Peyer's patch (tissue), 4 donors: ENCODE measurements at regions not wholly inside any gene's neighbourhood (a gene's known extent, or its start where the extent isn't known, plus 50 kb on each side); places are given as distances from the start of the nearest gene placed in this dataset.

Experiments
- DNase-seq, 3 donors: peaks; one replicate each; pipeline ENCODE4 v3.0.0-alpha.2; 2017 to 2019
- H3K27ac ChIP-seq, 4 donors: fragments of 200-600 bp; sonication (generic); one replicate each; pipeline ENCODE4 v1.5.1; 2016 to 2019
- H3K27me3 ChIP-seq, 2 donors: fragments of 200-600 bp; sonication (generic); one replicate each; pipeline ENCODE4 v1.5.1; 2019
- H3K36me3 ChIP-seq, 3 donors: fragments of 200-600 bp; sonication (generic); one replicate each; pipeline ENCODE4 v1.5.1; 2016 to 2019
- H3K4me1 ChIP-seq, 4 donors: fragments of 200-600 bp; sonication (generic); one replicate each; pipeline ENCODE4 v1.5.1; 2016 to 2019
- H3K4me3 ChIP-seq, 4 donors: fragments of 200-600 bp; sonication (generic); 1 replicate in 3 of 4; 2 replicates in 1 of 4; pipeline ENCODE4 v1.5.1; 2016 to 2019; ENCODE audit warnings: mild to moderate bottlenecking in 1 of 4
- H3K9me3 ChIP-seq, 4 donors: fragments of 200-600 bp; sonication (generic); one replicate each; pipeline ENCODE4 v1.5.1; 2016 to 2019; ENCODE audit warnings: mild to moderate bottlenecking in 1 of 4
- CTCF ChIP-seq, 6 experiments: fragments of 450-650 bp in 4 of 6; fragments of 200-600 bp in 2 of 6; sonication (generic) in 1 of 6; IDR thresholded peaks; one replicate each; pipeline ENCODE4 v1.5.1; 2017 to 2019; ENCODE audit warnings: antibody characterized with exemption in 6 of 6, mild to moderate bottlenecking in 3 of 6, moderate library complexity in 1 of 6
- POLR2A ChIP-seq, 2 donors: fragments of 450-650 bp; IDR thresholded peaks; one replicate each; pipeline ENCODE4 v1.5.1; 2017; ENCODE audit warnings: antibody characterized with exemption in 2 of 2, mild to moderate bottlenecking in 2 of 2, moderate library complexity in 2 of 2

DNA sequence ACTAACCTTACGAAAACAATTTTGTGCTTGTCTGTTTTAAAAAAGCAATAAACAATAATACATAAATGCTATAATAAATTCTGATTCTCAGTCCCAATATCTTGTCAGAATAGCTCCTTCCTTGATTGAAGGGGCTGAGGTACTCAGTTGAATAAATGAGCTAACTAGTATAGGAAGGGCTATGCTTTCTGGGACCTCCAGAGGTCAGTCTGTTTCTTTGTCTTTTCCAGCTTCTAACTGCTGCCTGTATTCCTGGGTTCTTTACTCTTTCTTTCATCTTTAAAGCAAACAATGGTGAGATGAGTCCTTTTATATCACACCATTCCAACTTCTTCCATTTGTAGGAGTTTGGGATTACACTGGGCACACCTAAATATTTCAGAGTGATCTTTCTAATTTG lies 1297.0 kb upstream of the ATXN8OS start:
- Histone ChIP-seq H3K27me3 (no peaks in the 10 kb centered on the region), H3K4me1 (no peaks in the 10 kb centered on the region), H3K27ac (no peak overlapping the region), H3K9me3 (no peaks in the 10 kb centered on the region), H3K36me3 (no peaks in the 10 kb centered on the region), H3K4me3 (no peak overlapping the region)
- no peak for DNase-seq
- no peak for TF ChIP-seq CTCF (IDR thresholded peaks at IDR 0.05)
- TF ChIP-seq POLR2A (IDR thresholded peaks at IDR 0.05), result no peak

- H3K9me3 ChIP-seq, result no peaks in the 10 kb centered on the region
- no peak overlapping the region for H3K27ac ChIP-seq
- no peaks in the 10 kb centered on the region for H3K27me3 ChIP-seq
- DNase-seq, result no peak
- H3K4me1 ChIP-seq, result no peaks in the 10 kb centered on the region
- H3K36me3 ChIP-seq, result no peaks in the 10 kb centered on the region
- TF ChIP-seq CTCF (IDR thresholded peaks at IDR 0.05) (no peak), POLR2A (IDR thresholded peaks at IDR 0.05) (no peak)
- no peak overlapping the region for H3K4me3 ChIP-seq
Observed at GRCh38 chr13:68808456-68808855, 1299.2 kb upstream of the ATXN8OS start.

DNA sequence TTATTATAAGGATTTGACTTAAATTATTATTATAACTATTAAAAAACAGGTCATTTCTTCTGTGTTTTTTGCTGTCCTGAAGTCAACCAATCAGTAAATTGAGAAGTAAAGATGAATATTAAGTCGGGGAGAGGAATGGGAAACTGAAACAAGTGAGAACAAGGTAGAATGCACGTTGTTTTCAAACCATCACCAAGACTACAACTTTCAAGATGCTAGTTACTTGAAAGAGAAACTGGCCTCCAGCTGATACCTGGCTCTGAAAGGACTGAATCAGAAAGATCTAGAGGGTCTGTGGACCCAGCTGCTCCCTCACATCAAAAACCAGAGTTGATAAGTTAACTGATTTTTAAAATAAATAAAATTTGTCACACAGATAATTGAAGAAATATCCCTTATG lies 1301.5 kb upstream of the ATXN8OS start:
- Histone ChIP-seq H3K27me3 (no peaks in the 10 kb centered on the region), H3K36me3 (no peaks in the 10 kb centered on the region), H3K4me1 (no peaks in the 10 kb centered on the region), H3K27ac (no peak overlapping the region), H3K9me3 (no peaks in the 10 kb centered on the region), H3K4me3 (no peak overlapping the region)
- no peak for DNase-seq
- TF ChIP-seq POLR2A (IDR thresholded peaks at IDR 0.05) (no peak), CTCF (IDR thresholded peaks at IDR 0.05) (no peak)

DNA sequence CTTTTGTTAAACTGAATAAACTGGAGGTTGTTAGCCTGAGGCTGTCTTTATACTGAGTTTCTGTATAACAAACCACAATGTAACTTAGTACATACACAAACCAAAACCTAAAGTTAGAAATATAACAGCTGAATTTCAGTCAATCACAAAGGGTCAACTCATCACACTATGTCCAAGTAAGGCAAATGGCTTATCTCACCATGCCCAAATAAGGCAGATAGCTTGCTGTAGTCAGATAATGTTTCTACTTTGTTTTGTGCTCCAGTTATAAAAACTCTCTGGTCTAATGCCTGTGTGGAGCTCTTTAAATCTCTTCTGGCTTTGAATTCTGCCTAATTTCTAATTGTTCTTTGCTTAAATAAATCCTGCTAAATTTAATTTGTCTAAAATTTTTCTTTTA lies 1323.4 kb upstream of the ATXN8OS start:
- H3K9me3 ChIP-seq, result no peaks in the 10 kb centered on the region
- H3K4me1 ChIP-seq, result no peaks in the 10 kb centered on the region
- no peak overlapping the region for H3K27ac ChIP-seq
- TF ChIP-seq CTCF (IDR thresholded peaks at IDR 0.05) (no peak), POLR2A (IDR thresholded peaks at IDR 0.05) (no peak)
- H3K36me3 ChIP-seq, result no peaks in the 10 kb centered on the region
- no peaks in the 10 kb centered on the region for H3K27me3 ChIP-seq
- no peak overlapping the region for H3K4me3 ChIP-seq
- no peak for DNase-seq

DNA sequence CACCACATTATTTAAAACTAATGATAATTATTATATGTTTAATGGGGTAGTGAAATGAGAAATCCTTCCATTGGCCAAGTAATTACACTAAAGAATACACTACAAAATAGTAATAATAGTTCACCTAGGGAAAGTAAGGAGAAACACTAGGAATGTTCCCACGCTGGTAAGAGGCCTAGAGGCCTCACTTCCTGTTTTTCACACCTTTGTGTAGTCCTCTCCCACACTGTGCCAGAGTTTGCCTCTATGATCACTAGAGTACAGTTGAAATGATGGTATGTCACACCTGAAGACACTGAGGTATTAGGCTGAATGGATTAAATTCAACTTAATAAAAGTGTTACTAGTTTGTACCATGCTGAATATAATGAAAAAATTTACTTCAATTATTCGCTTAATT lies 1348.0 kb upstream of the ATXN8OS start:
- Histone ChIP-seq H3K27ac (no peak overlapping the region), H3K27me3 (no peaks in the 10 kb centered on the region), H3K36me3 (no peaks in the 10 kb centered on the region), H3K9me3 (no peaks in the 10 kb centered on the region), H3K4me1 (no peaks in the 10 kb centered on the region), H3K4me3 (no peak overlapping the region)
- TF ChIP-seq CTCF (IDR thresholded peaks at IDR 0.05) (no peak), POLR2A (IDR thresholded peaks at IDR 0.05) (no peak)
- DNase-seq, result no peak

- no peaks in the 10 kb centered on the region for H3K9me3 ChIP-seq
- no peak for DNase-seq
- H3K4me3 ChIP-seq, result no peak overlapping the region
- TF ChIP-seq POLR2A (IDR thresholded peaks at IDR 0.05) (no peak), CTCF (IDR thresholded peaks at IDR 0.05) (no peak)
- H3K36me3 ChIP-seq, result no peaks in the 10 kb centered on the region
- no peak overlapping the region for H3K27ac ChIP-seq
- no peaks in the 10 kb centered on the region for H3K4me1 ChIP-seq
- H3K27me3 ChIP-seq, result no peaks in the 10 kb centered on the region
Observed at GRCh38 chr13:68749796-68750195, 1357.8 kb upstream of the ATXN8OS start.
